ENCODE measurements at regions not wholly inside any gene's neighbourhood (a gene's known extent, or its start where the extent isn't known, plus 50 kb on each side); places are given as distances from the start of the nearest gene placed in this dataset.

DNA sequence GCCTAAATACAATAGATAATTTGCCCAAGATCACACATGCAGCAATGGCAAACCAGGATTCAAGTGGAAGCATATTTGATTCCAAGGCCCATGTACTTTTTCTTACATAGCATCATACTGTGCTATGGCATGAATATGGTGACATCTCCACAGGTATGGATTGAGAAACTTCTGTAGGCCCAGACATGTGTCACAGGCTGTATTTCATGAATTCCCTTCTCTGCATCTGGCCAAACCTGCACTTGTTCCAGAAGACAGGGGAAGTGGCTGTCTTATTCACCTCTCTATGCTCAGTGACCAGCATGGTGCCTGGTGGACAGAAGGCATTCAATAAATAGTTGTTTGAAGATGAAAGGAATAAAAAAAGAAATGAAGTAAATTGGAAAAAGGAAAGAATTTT is 77.3 kb upstream of the TMEM164 start:
- H3K27ac ChIP-seq (ENCODE audit: low read depth, low read length), result no peak overlapping the region
- no peaks in the 10 kb centered on the region for H3K27me3 Mint-ChIP-seq (ENCODE audit: low read depth, unreplicated experiment)
- H3K27me3 ChIP-seq (ENCODE audit: insufficient read depth, low read length), result no peaks in the 10 kb centered on the region
- H3K4me3 ChIP-seq (ENCODE audit: insufficient read depth, low read depth, low read length), result no peak overlapping the region
- no peaks in the 10 kb centered on the region for H4K20me1 ChIP-seq (ENCODE audit: insufficient read depth, low read length)
- H3K27ac Mint-ChIP-seq (ENCODE audit: unreplicated experiment), result no peak overlapping the region
- DNase-seq (ENCODE audit: low read depth) (no peak), FAIRE-seq (no peak)
- H3K9me3 Mint-ChIP-seq (ENCODE audit: unreplicated experiment), result no peaks in the 10 kb centered on the region
- H3K36me3 Mint-ChIP-seq (ENCODE audit: low read depth, unreplicated experiment), result no peaks in the 10 kb centered on the region
- H3K9me3 ChIP-seq (ENCODE audit: insufficient read depth, low read depth, low read length), result no peaks in the 10 kb centered on the region
- no peak overlapping the region for H3K9ac ChIP-seq (ENCODE audit: low read length)
- no peak for TF ChIP-seq EZH2 (IDR thresholded peaks at IDR 0.05; ENCODE audit: insufficient read depth, low read length)
- TF ChIP-seq, protein P1, sequence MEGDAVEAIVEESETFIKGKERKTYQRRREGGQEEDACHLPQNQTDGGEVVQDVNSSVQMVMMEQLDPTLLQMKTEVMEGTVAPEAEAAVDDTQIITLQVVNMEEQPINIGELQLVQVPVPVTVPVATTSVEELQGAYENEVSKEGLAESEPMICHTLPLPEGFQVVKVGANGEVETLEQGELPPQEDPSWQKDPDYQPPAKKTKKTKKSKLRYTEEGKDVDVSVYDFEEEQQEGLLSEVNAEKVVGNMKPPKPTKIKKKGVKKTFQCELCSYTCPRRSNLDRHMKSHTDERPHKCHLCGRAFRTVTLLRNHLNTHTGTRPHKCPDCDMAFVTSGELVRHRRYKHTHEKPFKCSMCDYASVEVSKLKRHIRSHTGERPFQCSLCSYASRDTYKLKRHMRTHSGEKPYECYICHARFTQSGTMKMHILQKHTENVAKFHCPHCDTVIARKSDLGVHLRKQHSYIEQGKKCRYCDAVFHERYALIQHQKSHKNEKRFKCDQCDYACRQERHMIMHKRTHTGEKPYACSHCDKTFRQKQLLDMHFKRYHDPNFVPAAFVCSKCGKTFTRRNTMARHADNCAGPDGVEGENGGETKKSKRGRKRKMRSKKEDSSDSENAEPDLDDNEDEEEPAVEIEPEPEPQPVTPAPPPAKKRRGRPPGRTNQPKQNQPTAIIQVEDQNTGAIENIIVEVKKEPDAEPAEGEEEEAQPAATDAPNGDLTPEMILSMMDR (IDR thresholded peaks at IDR 0.05; ENCODE audit: insufficient read depth, low read depth, low read length), result no peak
- H3K36me3 ChIP-seq (ENCODE audit: insufficient read depth, low read length), result no peaks in the 10 kb centered on the region
- no peaks in the 10 kb centered on the region for H3K4me1 Mint-ChIP-seq (ENCODE audit: low read depth, unreplicated experiment)
- no peaks in the 10 kb centered on the region for H3K79me2 ChIP-seq (ENCODE audit: insufficient read depth, low read length)
- no peak overlapping the region for H3K4me2 ChIP-seq (ENCODE audit: low read length)
- H3K4me3 Mint-ChIP-seq (ENCODE audit: unreplicated experiment), result no peak overlapping the region
- no peaks in the 10 kb centered on the region for H3K4me1 ChIP-seq (ENCODE audit: insufficient read depth, low read length)
- no peak overlapping the region for H2AFZ ChIP-seq (ENCODE audit: low read depth, low read length)

GRCh38 chrX:109926118-109926517 is 76.8 kb upstream of the TMEM164 start:
- Histone ChIP-seq H3K4me1 (ENCODE audit: insufficient read depth, low read length) (no peaks in the 10 kb centered on the region), H3K9ac (ENCODE audit: low read length) (no peak overlapping the region), H3K79me2 (ENCODE audit: insufficient read depth, low read length) (no peaks in the 10 kb centered on the region), H3K4me3 (ENCODE audit: insufficient read depth, low read depth, low read length) (no peak overlapping the region), H2AFZ (ENCODE audit: low read depth, low read length) (no peak overlapping the region), H3K27me3 (ENCODE audit: insufficient read depth, low read length) (no peaks in the 10 kb centered on the region), H3K27ac (ENCODE audit: low read depth, low read length) (no peak overlapping the region), H3K4me2 (ENCODE audit: low read length) (no peak overlapping the region), H4K20me1 (ENCODE audit: insufficient read depth, low read length) (no peaks in the 10 kb centered on the region), H3K36me3 (ENCODE audit: insufficient read depth, low read length) (no peaks in the 10 kb centered on the region), H3K9me3 (ENCODE audit: insufficient read depth, low read depth, low read length) (no peaks in the 10 kb centered on the region)
- H3K4me3 Mint-ChIP-seq (ENCODE audit: unreplicated experiment), result no peak overlapping the region
- no peak for FAIRE-seq
- H3K27me3 Mint-ChIP-seq (ENCODE audit: low read depth, unreplicated experiment), result no peaks in the 10 kb centered on the region
- no peaks in the 10 kb centered on the region for H3K9me3 Mint-ChIP-seq (ENCODE audit: unreplicated experiment)
- H3K4me1 Mint-ChIP-seq (ENCODE audit: low read depth, unreplicated experiment), result no peaks in the 10 kb centered on the region
- no peak for DNase-seq (ENCODE audit: low read depth)
- H3K27ac Mint-ChIP-seq (ENCODE audit: unreplicated experiment), result no peak overlapping the region
- no peaks in the 10 kb centered on the region for H3K36me3 Mint-ChIP-seq (ENCODE audit: low read depth, unreplicated experiment)
- no peak for TF ChIP-seq EZH2 (IDR thresholded peaks at IDR 0.05; ENCODE audit: insufficient read depth, low read length)
- TF ChIP-seq, protein P1 (IDR thresholded peaks at IDR 0.05; ENCODE audit: insufficient read depth, low read depth, low read length), result no peak

DNA sequence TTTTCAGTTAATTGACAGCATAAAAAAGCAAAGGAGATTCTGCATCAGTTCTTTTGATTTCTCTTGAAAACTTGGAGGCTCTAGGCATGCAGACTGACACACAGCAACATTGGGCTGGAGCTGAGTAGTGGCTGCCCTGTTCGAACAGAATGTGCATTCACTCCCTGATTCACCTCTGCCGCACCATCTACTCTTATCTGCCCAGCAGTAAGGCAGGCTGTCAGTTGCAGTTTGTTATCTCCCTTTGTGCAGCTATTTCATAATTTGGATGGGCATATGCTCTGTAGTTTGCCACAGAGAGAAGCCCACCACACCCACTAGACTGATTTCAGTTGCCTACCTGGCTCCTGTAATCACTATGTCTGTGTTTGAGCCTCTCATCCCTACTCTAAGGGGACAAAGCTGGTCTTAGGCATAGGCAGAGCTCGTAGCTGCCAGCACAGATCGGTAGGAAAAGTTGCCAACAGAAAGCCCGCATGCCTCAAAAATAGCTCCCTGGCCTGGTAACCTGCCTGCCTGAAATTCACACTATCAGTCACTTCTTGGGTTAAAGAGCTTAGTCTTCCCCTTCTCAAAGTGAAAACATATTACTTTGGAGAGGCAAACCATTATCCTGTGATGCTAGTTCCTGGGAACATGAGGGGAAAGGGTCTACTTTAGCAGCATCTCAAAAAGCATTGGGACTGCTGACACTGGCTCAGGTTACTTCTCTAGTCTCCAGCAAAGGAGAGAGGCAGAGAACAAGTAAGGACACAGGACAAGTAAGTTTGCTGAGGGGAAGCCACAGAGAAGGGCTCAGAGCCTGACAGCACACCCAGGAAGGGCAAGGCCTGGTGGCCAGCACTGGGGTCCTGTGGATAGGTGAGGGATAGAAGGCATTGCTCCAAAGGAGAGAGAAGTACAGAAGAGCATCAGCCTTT is 75.9 kb upstream of the TMEM164 start:
- no peak overlapping the region for H3K4me3 ChIP-seq (ENCODE audit: insufficient read depth, low read depth, low read length)
- no peaks in the 10 kb centered on the region for H3K9me3 ChIP-seq (ENCODE audit: insufficient read depth, low read depth, low read length)
- H3K4me2 ChIP-seq (ENCODE audit: low read length), result no peak overlapping the region
- no peaks in the 10 kb centered on the region for H3K79me2 ChIP-seq (ENCODE audit: insufficient read depth, low read length)
- H3K9me3 Mint-ChIP-seq (ENCODE audit: unreplicated experiment), result no peaks in the 10 kb centered on the region
- TF ChIP-seq EZH2 (IDR thresholded peaks at IDR 0.05; ENCODE audit: insufficient read depth, low read length), result no peak
- TF ChIP-seq, protein P1 (IDR thresholded peaks at IDR 0.05; ENCODE audit: insufficient read depth, low read depth, low read length), result no peak
- no peak overlapping the region for H3K27ac Mint-ChIP-seq (ENCODE audit: unreplicated experiment)
- no peaks in the 10 kb centered on the region for H4K20me1 ChIP-seq (ENCODE audit: insufficient read depth, low read length)
- H3K9ac ChIP-seq (ENCODE audit: low read length), result no peak overlapping the region
- no peaks in the 10 kb centered on the region for H3K36me3 Mint-ChIP-seq (ENCODE audit: low read depth, unreplicated experiment)
- H3K4me1 Mint-ChIP-seq (ENCODE audit: low read depth, unreplicated experiment), result no peaks in the 10 kb centered on the region
- FAIRE-seq, result no peak
- no peak overlapping the region for H3K27ac ChIP-seq (ENCODE audit: low read depth, low read length)
- no peaks in the 10 kb centered on the region for H3K27me3 ChIP-seq (ENCODE audit: insufficient read depth, low read length)
- no peaks in the 10 kb centered on the region for H3K27me3 Mint-ChIP-seq (ENCODE audit: low read depth, unreplicated experiment)
- no peak overlapping the region for H2AFZ ChIP-seq (ENCODE audit: low read depth, low read length)
- H3K4me3 Mint-ChIP-seq (ENCODE audit: unreplicated experiment), result no peak overlapping the region
- H3K36me3 ChIP-seq (ENCODE audit: insufficient read depth, low read length), result no peaks in the 10 kb centered on the region
- no peaks in the 10 kb centered on the region for H3K4me1 ChIP-seq (ENCODE audit: insufficient read depth, low read length)
- no peak for DNase-seq (ENCODE audit: low read depth)
